Peyer's patch (tissue), 4 donors: ENCODE measurements at regions not wholly inside any gene's neighbourhood (a gene's known extent, or its start where the extent isn't known, plus 50 kb on each side); places are given as distances from the start of the nearest gene placed in this dataset.

Source experiments
- DNase-seq, 3 donors: peaks; one replicate each; pipeline ENCODE4 v3.0.0-alpha.2; 2017 to 2019
- H3K27ac ChIP-seq, 4 donors: fragments of 200-600 bp; sonication (generic); one replicate each; pipeline ENCODE4 v1.5.1; 2016 to 2019
- H3K27me3 ChIP-seq, 2 donors: fragments of 200-600 bp; sonication (generic); one replicate each; pipeline ENCODE4 v1.5.1; 2019
- H3K36me3 ChIP-seq, 3 donors: fragments of 200-600 bp; sonication (generic); one replicate each; pipeline ENCODE4 v1.5.1; 2016 to 2019
- H3K4me1 ChIP-seq, 4 donors: fragments of 200-600 bp; sonication (generic); one replicate each; pipeline ENCODE4 v1.5.1; 2016 to 2019
- H3K4me3 ChIP-seq, 4 donors: fragments of 200-600 bp; sonication (generic); 1 replicate in 3 of 4; 2 replicates in 1 of 4; pipeline ENCODE4 v1.5.1; 2016 to 2019; ENCODE audit warnings: mild to moderate bottlenecking in 1 of 4
- H3K9me3 ChIP-seq, 4 donors: fragments of 200-600 bp; sonication (generic); one replicate each; pipeline ENCODE4 v1.5.1; 2016 to 2019; ENCODE audit warnings: mild to moderate bottlenecking in 1 of 4
- POLR2A ChIP-seq, 2 donors: fragments of 450-650 bp; IDR thresholded peaks; one replicate each; pipeline ENCODE4 v1.5.1; 2017; ENCODE audit warnings: antibody characterized with exemption in 2 of 2, mild to moderate bottlenecking in 2 of 2, moderate library complexity in 2 of 2
- TF ChIP-seq, protein P1 (sequence below), 6 experiments: fragments of 450-650 bp in 4 of 6; fragments of 200-600 bp in 2 of 6; sonication (generic) in 1 of 6; IDR thresholded peaks; one replicate each; pipeline ENCODE4 v1.5.1; 2017 to 2019; ENCODE audit warnings: antibody characterized with exemption in 6 of 6, mild to moderate bottlenecking in 3 of 6, moderate library complexity in 1 of 6

GRCh38 chr22:49297286-49297870 is 530.3 kb downstream of the BRD1 start:
- H3K36me3 ChIP-seq, result no peaks in the 10 kb centered on the region
- peak in 1 of 3 donors; percentile 10 for DNase-seq
- no peak for TF ChIP-seq POLR2A (IDR thresholded peaks at IDR 0.05)
- TF ChIP-seq, protein P1, sequence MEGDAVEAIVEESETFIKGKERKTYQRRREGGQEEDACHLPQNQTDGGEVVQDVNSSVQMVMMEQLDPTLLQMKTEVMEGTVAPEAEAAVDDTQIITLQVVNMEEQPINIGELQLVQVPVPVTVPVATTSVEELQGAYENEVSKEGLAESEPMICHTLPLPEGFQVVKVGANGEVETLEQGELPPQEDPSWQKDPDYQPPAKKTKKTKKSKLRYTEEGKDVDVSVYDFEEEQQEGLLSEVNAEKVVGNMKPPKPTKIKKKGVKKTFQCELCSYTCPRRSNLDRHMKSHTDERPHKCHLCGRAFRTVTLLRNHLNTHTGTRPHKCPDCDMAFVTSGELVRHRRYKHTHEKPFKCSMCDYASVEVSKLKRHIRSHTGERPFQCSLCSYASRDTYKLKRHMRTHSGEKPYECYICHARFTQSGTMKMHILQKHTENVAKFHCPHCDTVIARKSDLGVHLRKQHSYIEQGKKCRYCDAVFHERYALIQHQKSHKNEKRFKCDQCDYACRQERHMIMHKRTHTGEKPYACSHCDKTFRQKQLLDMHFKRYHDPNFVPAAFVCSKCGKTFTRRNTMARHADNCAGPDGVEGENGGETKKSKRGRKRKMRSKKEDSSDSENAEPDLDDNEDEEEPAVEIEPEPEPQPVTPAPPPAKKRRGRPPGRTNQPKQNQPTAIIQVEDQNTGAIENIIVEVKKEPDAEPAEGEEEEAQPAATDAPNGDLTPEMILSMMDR (IDR thresholded peaks at IDR 0.05), result no peak

DNA sequence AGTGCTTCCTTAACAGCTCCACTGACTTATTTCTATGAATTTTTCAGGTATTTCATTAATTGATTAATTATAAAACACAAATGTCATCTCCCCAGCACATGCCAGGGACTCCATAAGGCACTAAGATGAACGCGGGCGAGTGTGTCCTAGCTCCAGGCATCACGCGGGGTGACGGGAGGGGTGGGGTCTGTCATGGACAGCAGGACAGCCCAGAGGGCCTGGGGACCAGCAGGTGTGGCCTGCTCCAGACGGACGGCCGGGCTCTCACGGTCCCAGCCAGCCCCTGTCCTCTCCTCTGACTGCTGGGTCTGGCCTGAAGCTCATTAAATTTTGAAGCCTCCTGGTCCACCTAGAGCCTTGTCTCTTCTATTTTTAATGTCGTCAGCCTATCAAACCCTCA is 531.1 kb downstream of the BRD1 start:
- Histone ChIP-seq H3K4me1 (no peaks in the 10 kb centered on the region), H3K27me3 (no peaks in the 10 kb centered on the region), H3K4me3 (no peak overlapping the region), H3K9me3 (no peaks in the 10 kb centered on the region), H3K36me3 (no peaks in the 10 kb centered on the region), H3K27ac (no peak overlapping the region)
- TF ChIP-seq, protein P1 (IDR thresholded peaks at IDR 0.05), result no peak
- TF ChIP-seq POLR2A (IDR thresholded peaks at IDR 0.05), result no peak
- DNase-seq, result no peak

More at GRCh38 chr22:49297286-49297870, 530.3 kb downstream of the BRD1 start:
- no peaks in the 10 kb centered on the region for H3K9me3 ChIP-seq
- H3K27me3 ChIP-seq, result no peaks in the 10 kb centered on the region
- H3K4me3 ChIP-seq, result no peak overlapping the region
- no peaks in the 10 kb centered on the region for H3K4me1 ChIP-seq
- H3K27ac ChIP-seq, result no peak overlapping the region

- DNase-seq, result peak in 1 of 3 donors; percentile 10
- H3K36me3 ChIP-seq, result no peaks in the 10 kb centered on the region
- TF ChIP-seq POLR2A (IDR thresholded peaks at IDR 0.05), result no peak
- TF ChIP-seq, protein P1 (IDR thresholded peaks at IDR 0.05), result no peak
- no peak overlapping the region for H3K4me3 ChIP-seq
- H3K27me3 ChIP-seq, result no peaks in the 10 kb centered on the region
- H3K9me3 ChIP-seq, result no peaks in the 10 kb centered on the region
- H3K4me1 ChIP-seq, result no peaks in the 10 kb centered on the region
- no peak overlapping the region for H3K27ac ChIP-seq
Measured at GRCh38 chr22:49295851-49296560, 531.7 kb downstream of the BRD1 start.

- H3K36me3 ChIP-seq, result no peaks in the 10 kb centered on the region
- no peaks in the 10 kb centered on the region for H3K9me3 ChIP-seq
- H3K27me3 ChIP-seq, result no peaks in the 10 kb centered on the region
- DNase-seq, result no peak
- H3K4me3 ChIP-seq, result no peak overlapping the region
- no peak overlapping the region for H3K27ac ChIP-seq
- no peak for TF ChIP-seq POLR2A (IDR thresholded peaks at IDR 0.05)
- TF ChIP-seq, protein P1 (IDR thresholded peaks at IDR 0.05), result no peak
- H3K4me1 ChIP-seq, result no peaks in the 10 kb centered on the region
Measured at GRCh38 chr22:49295465-49295743, 532.3 kb downstream of the BRD1 start.

DNA sequence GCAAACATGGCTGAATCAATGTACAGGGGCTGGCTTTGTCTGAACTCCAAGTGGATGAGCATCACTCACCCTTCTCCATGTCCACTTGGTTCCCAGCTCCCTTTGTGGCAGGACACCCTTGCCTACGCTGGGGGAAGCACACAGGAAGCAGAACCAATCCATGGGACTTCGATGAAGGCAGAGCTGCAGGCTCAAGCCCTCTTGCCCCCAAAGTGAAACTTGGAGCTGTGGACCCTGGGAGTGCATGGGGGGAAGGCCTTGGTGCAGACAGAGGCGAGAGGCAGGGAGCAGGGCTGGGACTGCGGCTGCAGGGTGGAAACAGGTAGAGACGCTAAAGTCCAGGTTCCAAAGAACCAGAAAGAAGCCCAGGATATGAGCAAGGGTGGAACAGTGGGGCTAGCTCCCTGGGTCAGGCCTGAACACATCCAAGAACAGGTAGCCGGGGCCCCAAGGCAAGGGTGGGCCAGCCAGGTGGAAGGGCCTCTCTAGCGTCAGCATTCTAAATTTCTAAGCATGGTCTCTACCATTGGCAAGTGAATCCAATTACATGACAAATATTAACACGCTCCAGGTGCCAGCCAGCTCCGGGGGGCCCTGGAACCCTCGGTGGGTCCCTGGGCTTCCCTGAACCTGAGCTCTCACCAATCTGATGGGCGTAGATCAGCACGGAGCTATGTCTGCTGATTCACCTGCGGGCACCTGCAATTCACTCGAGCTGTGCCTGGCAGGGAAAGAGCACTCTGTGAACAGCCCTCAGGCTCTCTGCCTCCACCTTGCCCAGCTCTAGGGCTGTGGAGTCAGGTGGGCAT is 532.8 kb downstream of the BRD1 start:
- H3K9me3 ChIP-seq, result no peaks in the 10 kb centered on the region
- no peaks in the 10 kb centered on the region for H3K4me1 ChIP-seq
- DNase-seq, result no peak
- no peak overlapping the region for H3K27ac ChIP-seq
- no peak overlapping the region for H3K4me3 ChIP-seq
- no peaks in the 10 kb centered on the region for H3K36me3 ChIP-seq
- H3K27me3 ChIP-seq, result no peaks in the 10 kb centered on the region
- TF ChIP-seq, protein P1 (IDR thresholded peaks at IDR 0.05), result no peak
- no peak for TF ChIP-seq POLR2A (IDR thresholded peaks at IDR 0.05)
